HepG2 (cell line): ENCODE measurements at regions not wholly inside any gene's neighbourhood (a gene's known extent, or its start where the extent isn't known, plus 50 kb on each side); places are given as distances from the start of the nearest gene placed in this dataset.

Experiments
- AHR ChIP-seq: IDR thresholded peaks from 2 replicates; pipeline ENCODE4 v1.6.1; 2018; ENCODE audit warnings: missing genetic modification reagents, missing compliant biosample characterization
- DNMT1 ChIP-seq: sonication (generic); formaldehyde crosslinking; IDR thresholded peaks from 2 replicates; pipeline ENCODE4 v1.5.1; 2020; ENCODE audit warnings: mild to moderate bottlenecking, missing genetic modification reagents
- FOSL2 ChIP-seq: sonication (generic); formaldehyde crosslinking; IDR thresholded peaks from 2 replicates; pipeline ENCODE4 v1.4.0; 2020; ENCODE audit warnings: missing genetic modification reagents
- JUND ChIP-seq: sonication (generic); formaldehyde crosslinking; IDR thresholded peaks from 2 replicates; pipeline ENCODE4 v1.8.0; 2022; ENCODE audit warnings: mild to moderate bottlenecking, missing genetic modification reagents
- KIAA2018 ChIP-seq: sonication (generic); formaldehyde crosslinking; IDR thresholded peaks from 2 replicates; pipeline ENCODE4 v1.5.0; 2020; ENCODE audit warnings: mild to moderate bottlenecking, missing genetic modification reagents, borderline replicate concordance
- MIER3 ChIP-seq: IDR thresholded peaks from 2 replicates; pipeline ENCODE4 v1.6.1; 2016; ENCODE audit warnings: missing compliant biosample characterization, borderline replicate concordance
- MLXIP ChIP-seq: sonication (generic); formaldehyde crosslinking; IDR thresholded peaks from 2 replicates; pipeline ENCODE4 v1.9.0; 2021; ENCODE audit warnings: missing genetic modification reagents, borderline replicate concordance
- MYC ChIP-seq: sonication (generic); formaldehyde crosslinking; IDR thresholded peaks from 2 replicates; pipeline ENCODE4 v1.9.0; 2021; ENCODE audit warnings: missing genetic modification reagents, borderline replicate concordance
- NR2C2 ChIP-seq: sonication (generic); formaldehyde crosslinking; IDR thresholded peaks from 2 replicates; pipeline ENCODE4 v1.4.0; 2020; ENCODE audit warnings: missing genetic modification reagents, mild to moderate bottlenecking, moderate library complexity, borderline replicate concordance
- POLR2AphosphoS2 ChIP-seq: IDR thresholded peaks from 2 replicates; pipeline ENCODE4 v1.6.1; 2011; ENCODE audit warnings: low read depth, low read length, improper control_type of control experiment
- SALL1 ChIP-seq: sonication (generic); formaldehyde crosslinking; IDR thresholded peaks from 2 replicates; pipeline ENCODE4 v1.8.0; 2022; ENCODE audit warnings: mild to moderate bottlenecking, missing genetic modification reagents
- SATB2 ChIP-seq: sonication (generic); formaldehyde crosslinking; IDR thresholded peaks from 2 replicates; pipeline ENCODE4 v1.5.0; 2020; ENCODE audit warnings: missing genetic modification reagents
- THRA ChIP-seq: sonication (generic); formaldehyde crosslinking; IDR thresholded peaks from 2 replicates; pipeline ENCODE4 v1.4.0; 2020; ENCODE audit warnings: missing genetic modification reagents, borderline replicate concordance
- ZNF101 ChIP-seq: sonication (generic); formaldehyde crosslinking; IDR thresholded peaks from 2 replicates; pipeline ENCODE4 v1.4.0; 2020; ENCODE audit warnings: mild to moderate bottlenecking, low read depth, missing genetic modification reagents, borderline replicate concordance
- ZNF180 ChIP-seq: sonication (generic); formaldehyde crosslinking; IDR thresholded peaks from 2 replicates; pipeline ENCODE4 v1.4.0; 2020; ENCODE audit warnings: low read depth, missing genetic modification reagents, borderline replicate concordance
- ZNF225 ChIP-seq: sonication (generic); formaldehyde crosslinking; IDR thresholded peaks from 2 replicates; pipeline ENCODE4 v1.4.0; 2020; ENCODE audit warnings: mild to moderate bottlenecking, missing genetic modification reagents
- ZNF44 ChIP-seq: sonication (generic); formaldehyde crosslinking; IDR thresholded peaks from 2 replicates; pipeline ENCODE4 v1.5.1; 2020; ENCODE audit warnings: mild to moderate bottlenecking, missing genetic modification reagents
- ZNF883 ChIP-seq: sonication (generic); formaldehyde crosslinking; IDR thresholded peaks from 2 replicates; pipeline ENCODE4 v1.5.1; 2020; ENCODE audit warnings: mild to moderate bottlenecking, missing genetic modification reagents; ENCODE audit errors: not compliant biosample characterization

DNA sequence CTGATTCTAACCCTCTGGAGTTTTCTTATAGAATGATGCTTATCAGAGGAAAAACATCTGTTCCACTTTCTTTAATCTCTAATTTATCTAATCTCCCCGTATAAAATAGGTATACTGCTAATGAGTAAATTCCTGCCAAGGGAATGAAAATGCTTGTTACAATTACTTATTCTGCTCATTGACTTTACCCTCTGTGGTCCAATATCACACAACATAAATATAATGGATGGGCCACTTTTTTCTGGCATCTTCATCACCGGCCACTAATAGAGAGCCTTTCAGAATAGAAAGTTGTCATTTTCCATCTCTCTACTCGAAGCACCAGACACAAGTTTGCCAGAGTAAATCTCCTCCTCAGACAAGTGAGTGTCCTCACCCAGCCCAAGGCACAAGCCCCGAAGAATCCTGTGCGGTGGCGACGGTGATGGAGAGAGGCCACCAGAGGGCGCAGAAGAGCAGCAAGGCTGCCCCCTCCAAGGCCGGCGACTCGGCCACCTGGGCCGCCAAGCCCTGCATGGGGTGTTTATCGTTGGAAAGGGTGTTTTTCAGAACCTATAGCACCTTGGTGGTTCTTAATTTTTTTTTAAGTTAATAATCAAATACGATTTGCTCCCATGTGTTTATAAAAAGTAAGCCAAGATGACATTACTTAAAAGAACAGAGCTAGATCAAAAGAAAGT lies 212.9 kb upstream of the ARID1B start (continued):
- TF ChIP-seq KIAA2018 (CRISPR knock-in tag) (no peak), MIER3 (CRISPR knock-in tag) (no peak), MYC (0 out of 2 replicates have a peak, but pooled peaks have one; percentile 24), ZNF225 (no peak), ZNF883 (CRISPR knock-in tag) (no peak), SATB2 (CRISPR knock-in tag) (no peak), NR2C2 (CRISPR knock-in tag) (no peak), DNMT1 (CRISPR knock-in tag) (no peak), AHR (CRISPR knock-in tag) (0 out of 2 replicates have a peak, but pooled peaks have one; percentile 37), FOSL2 (CRISPR knock-in tag) (peak; percentile 32; the same call in 1 of the 2 replicates), POLR2AphosphoS2 (no peak), ZNF44 (CRISPR knock-in tag) (no peak), THRA (CRISPR knock-in tag) (peak; percentile 72), ZNF180 (CRISPR knock-in tag) (no peak), ZNF101 (CRISPR knock-in tag) (no peak), SALL1 (CRISPR knock-in tag) (peak; percentile 63; the same call in 1 of the 2 replicates), MLXIP (CRISPR knock-in tag) (no peak), JUND (CRISPR knock-in tag) (no peak)
